ENCODE measurements at regions not wholly inside any gene's neighbourhood (a gene's known extent, or its start where the extent isn't known, plus 50 kb on each side); places are given as distances from the start of the nearest gene placed in this dataset.

DNA sequence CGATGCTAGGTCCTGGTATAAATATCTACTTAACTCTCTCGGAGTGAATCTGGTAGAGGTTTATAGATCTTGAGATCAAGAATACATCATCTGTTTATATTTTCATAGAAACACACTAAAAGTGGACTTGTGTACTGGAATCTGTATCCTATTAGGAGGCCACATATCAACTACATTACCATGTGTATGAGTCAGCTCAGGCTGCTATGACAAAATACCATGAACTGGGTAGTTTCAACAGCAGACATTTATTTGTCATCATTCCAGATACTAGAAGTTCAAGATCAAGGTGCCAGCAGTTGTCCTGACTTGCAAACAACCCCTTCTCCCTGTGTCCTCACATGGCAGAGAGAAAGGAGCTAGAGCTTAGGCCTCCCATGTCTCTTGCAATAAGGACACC lies 113.9 kb upstream of the PFKP start:
- H3K4me1 ChIP-seq (ENCODE audit: insufficient read depth, low read length): no peaks in the 10 kb centered on the region; the same call in 1 of the 2 replicates
- peaks cover 14% of the 10 kb centered on the region for H3K27me3 Mint-ChIP-seq (ENCODE audit: low read depth)
- no peak overlapping the region for H3K18ac ChIP-seq (ENCODE audit: insufficient read length, low read depth, low read length)
- TF ChIP-seq, protein P1, sequence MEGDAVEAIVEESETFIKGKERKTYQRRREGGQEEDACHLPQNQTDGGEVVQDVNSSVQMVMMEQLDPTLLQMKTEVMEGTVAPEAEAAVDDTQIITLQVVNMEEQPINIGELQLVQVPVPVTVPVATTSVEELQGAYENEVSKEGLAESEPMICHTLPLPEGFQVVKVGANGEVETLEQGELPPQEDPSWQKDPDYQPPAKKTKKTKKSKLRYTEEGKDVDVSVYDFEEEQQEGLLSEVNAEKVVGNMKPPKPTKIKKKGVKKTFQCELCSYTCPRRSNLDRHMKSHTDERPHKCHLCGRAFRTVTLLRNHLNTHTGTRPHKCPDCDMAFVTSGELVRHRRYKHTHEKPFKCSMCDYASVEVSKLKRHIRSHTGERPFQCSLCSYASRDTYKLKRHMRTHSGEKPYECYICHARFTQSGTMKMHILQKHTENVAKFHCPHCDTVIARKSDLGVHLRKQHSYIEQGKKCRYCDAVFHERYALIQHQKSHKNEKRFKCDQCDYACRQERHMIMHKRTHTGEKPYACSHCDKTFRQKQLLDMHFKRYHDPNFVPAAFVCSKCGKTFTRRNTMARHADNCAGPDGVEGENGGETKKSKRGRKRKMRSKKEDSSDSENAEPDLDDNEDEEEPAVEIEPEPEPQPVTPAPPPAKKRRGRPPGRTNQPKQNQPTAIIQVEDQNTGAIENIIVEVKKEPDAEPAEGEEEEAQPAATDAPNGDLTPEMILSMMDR (conservative IDR thresholded peaks at IDR 0.05): no peak
- H2BK5ac ChIP-seq (ENCODE audit: insufficient read length, low read length): no peak overlapping the region
- H3K79me1 ChIP-seq (ENCODE audit: insufficient read depth, low read depth, low read length, poor library complexity, severe bottlenecking): no peaks in the 10 kb centered on the region
- no peaks in the 10 kb centered on the region for H3K27me3 ChIP-seq (ENCODE audit: insufficient read depth, low read length)
- no peaks in the 10 kb centered on the region for H4K20me1 ChIP-seq (ENCODE audit: control insufficient read depth, insufficient read depth, insufficient read length)
- no peak for DNase-seq
- H2BK12ac ChIP-seq (ENCODE audit: insufficient read length, low read depth, low read length): no peak overlapping the region
- no peak overlapping the region for H3T11ph ChIP-seq (ENCODE audit: low read length)
- H3K14ac ChIP-seq (ENCODE audit: insufficient read depth, low read length): no peak overlapping the region
- H3K79me2 ChIP-seq (ENCODE audit: insufficient read depth, low read length): no peaks in the 10 kb centered on the region
- no peak overlapping the region for H3K4ac ChIP-seq (ENCODE audit: low read depth, low read length)
- no peaks in the 10 kb centered on the region for H3K9me3 Mint-ChIP-seq
- H4K5ac ChIP-seq (ENCODE audit: insufficient read length, low read depth, low read length): no peak overlapping the region
- H3K9ac ChIP-seq (ENCODE audit: extremely low read depth, insufficient read length, low read length): no peak overlapping the region
- H2AFZ ChIP-seq (ENCODE audit: low read length): no peak overlapping the region
- no peaks in the 10 kb centered on the region for H3K36me3 Mint-ChIP-seq (ENCODE audit: insufficient read depth in 1 of 3, low read depth in 3 of 3)
- peaks cover 4 to 9% of the 10 kb centered on the region in 2 experiments for H3K4me1 Mint-ChIP-seq
- H3K4me2 ChIP-seq (ENCODE audit: insufficient read depth, insufficient read length, low read length): no peak overlapping the region
- no peak overlapping the region for H3K27ac Mint-ChIP-seq
- no peaks in the 10 kb centered on the region for H3K23me2 ChIP-seq (ENCODE audit: insufficient read length, low read depth, low read length, poor library complexity, severe bottlenecking)
- no peak overlapping the region for H3K4me3 Mint-ChIP-seq
- no peak overlapping the region for H2BK120ac ChIP-seq (ENCODE audit: low read depth, low read length, poor library complexity, severe bottlenecking)
- no peak overlapping the region for H2BK20ac ChIP-seq (ENCODE audit: low read depth, low read length, poor library complexity, severe bottlenecking)
- no peak overlapping the region for H3K27ac ChIP-seq (ENCODE audit: insufficient read length, low read depth, low read length)
- H2BK15ac ChIP-seq (ENCODE audit: low read depth, low read length): no peak overlapping the region
- no peak overlapping the region for H3K23ac ChIP-seq (ENCODE audit: insufficient read length, low read depth, low read length)
- H4K8ac ChIP-seq (replicated peaks; ENCODE audit: insufficient read length, low read depth, low read length): no peak overlapping the region
- WGBS (ENCODE audit: extremely low coverage, insufficient read length, low lambda C conversion rate): no CpG with 5 or more reads among the region's 2 CpGs
- H3K56ac ChIP-seq (ENCODE audit: insufficient read length, low read depth, low read length): no peak overlapping the region
- H3K9me3 ChIP-seq (ENCODE audit: control insufficient read depth, low read depth, low read length): no peaks in the 10 kb centered on the region
- H4K91ac ChIP-seq (ENCODE audit: insufficient read length, low read depth, low read length): no peak overlapping the region
- H2AK5ac ChIP-seq (ENCODE audit: insufficient read length, low read length): no peak overlapping the region
